ENCODE measurements at regions not wholly inside any gene's neighbourhood (a gene's known extent, or its start where the extent isn't known, plus 50 kb on each side); places are given as distances from the start of the nearest gene placed in this dataset.

DNA sequence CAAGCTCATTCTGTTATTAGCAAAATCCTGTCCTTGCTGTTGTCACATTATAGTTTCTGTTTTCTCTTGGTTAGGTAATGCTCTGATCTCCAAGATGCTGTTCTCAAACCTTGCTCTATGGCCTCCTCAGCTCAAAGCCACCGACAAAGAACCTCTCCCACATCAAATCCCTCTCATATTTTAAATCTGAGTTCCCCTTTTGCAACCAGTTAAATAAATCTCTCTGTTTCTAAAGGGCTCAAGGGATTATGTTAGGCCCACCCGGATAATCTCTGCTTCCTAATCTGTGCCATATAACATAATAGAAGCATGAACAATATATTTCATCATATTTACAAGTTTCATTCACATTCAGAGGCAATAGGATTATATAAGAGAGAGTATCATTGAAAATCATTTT lies 286.0 kb downstream of the CYLC2 start:
- TF ChIP-seq ZNF76 (tag by site-specific recombination; IDR thresholded peaks at IDR 0.05; ENCODE audit: borderline replicate concordance, low read depth) (no peak), YY1 (tag by site-specific recombination; IDR thresholded peaks at IDR 0.05) (no peak)
